ENCODE measurements at regions not wholly inside any gene's neighbourhood (a gene's known extent, or its start where the extent isn't known, plus 50 kb on each side); places are given as distances from the start of the nearest gene placed in this dataset.

DNA sequence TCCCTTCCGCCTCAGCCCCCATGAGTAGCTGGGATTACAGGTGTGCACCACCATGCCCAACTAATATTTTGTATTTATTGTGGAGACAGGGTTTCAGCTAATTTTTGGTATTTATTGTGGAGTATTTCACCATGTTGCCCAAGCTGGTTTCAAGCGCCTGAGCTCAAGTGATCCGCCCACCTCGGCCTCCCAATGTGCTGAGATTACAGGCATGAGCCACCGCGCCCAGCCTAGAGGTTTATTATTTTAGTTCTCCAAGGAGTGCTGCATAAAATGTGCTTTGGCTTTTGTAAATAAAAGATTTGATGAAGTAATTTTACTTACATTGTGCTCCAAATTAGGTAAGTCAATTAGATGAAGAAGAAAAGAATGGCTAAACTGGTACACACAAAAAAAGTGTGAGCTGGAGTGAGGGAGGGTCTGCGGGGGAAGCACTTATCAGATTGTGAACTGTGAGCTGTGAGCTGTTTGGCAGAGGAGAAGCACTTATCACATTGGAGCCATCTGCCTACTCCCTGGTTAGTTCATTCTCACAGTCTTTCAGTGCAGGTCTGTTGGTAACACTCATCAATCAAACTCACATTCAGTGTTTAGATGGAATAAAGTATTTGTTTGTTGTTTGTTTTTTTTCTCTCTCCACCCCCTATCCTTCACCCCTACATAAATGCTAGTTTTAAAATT, 398.0 kb downstream of the EPHA7 start:
- no peak for DNase-seq
- intact Hi-C loops (cut with DNase I, micrococcal nuclease) = no loop called here
- TF ChIP-seq, protein P1, sequence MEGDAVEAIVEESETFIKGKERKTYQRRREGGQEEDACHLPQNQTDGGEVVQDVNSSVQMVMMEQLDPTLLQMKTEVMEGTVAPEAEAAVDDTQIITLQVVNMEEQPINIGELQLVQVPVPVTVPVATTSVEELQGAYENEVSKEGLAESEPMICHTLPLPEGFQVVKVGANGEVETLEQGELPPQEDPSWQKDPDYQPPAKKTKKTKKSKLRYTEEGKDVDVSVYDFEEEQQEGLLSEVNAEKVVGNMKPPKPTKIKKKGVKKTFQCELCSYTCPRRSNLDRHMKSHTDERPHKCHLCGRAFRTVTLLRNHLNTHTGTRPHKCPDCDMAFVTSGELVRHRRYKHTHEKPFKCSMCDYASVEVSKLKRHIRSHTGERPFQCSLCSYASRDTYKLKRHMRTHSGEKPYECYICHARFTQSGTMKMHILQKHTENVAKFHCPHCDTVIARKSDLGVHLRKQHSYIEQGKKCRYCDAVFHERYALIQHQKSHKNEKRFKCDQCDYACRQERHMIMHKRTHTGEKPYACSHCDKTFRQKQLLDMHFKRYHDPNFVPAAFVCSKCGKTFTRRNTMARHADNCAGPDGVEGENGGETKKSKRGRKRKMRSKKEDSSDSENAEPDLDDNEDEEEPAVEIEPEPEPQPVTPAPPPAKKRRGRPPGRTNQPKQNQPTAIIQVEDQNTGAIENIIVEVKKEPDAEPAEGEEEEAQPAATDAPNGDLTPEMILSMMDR (IDR thresholded peaks at IDR 0.05) = no peak

DNA sequence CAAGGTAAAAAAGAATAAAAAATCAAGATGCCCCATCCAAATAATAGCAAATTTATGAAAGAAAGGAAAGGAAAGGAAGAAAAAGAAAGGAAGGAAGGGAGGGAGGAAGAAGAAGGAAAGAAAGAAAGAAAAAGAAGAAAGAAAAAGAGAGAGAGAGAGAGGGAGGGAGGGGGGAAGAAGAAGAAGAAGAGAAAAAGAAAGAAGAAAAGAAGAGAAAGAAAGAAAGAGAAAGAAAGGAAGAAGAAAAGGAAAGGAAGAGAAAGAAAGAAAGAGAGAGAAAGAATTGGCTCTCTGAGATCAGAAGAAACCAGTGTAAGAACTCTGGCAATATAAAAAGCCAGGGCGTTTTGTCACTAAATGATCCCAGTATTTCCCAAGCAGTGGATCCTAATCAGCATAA, 401.7 kb downstream of the EPHA7 start:
- ATAC-seq = no peak
- TF ChIP-seq, protein P1 (IDR thresholded peaks at IDR 0.05) = no peak
- DNase-seq = no peak
- Histone ChIP-seq H3K4me1 (ENCODE audit: low read depth) (no peaks in the 10 kb centered on the region), H3K36me3 (ENCODE audit: low read depth) (no peaks in the 10 kb centered on the region), H3K9me3 (no peaks in the 10 kb centered on the region), H3K4me3 (no peak overlapping the region)
- intact Hi-C loops (cut with DNase I, micrococcal nuclease) = no loop called here

More for the DNA sequence above, 398.0 kb downstream of the EPHA7 start:
- H3K9me3 ChIP-seq = no peaks in the 10 kb centered on the region
- no peak for ATAC-seq
- H3K4me3 ChIP-seq = no peak overlapping the region
- H3K4me1 ChIP-seq (ENCODE audit: low read depth) = no peaks in the 10 kb centered on the region
- H3K36me3 ChIP-seq (ENCODE audit: low read depth) = no peaks in the 10 kb centered on the region

DNA sequence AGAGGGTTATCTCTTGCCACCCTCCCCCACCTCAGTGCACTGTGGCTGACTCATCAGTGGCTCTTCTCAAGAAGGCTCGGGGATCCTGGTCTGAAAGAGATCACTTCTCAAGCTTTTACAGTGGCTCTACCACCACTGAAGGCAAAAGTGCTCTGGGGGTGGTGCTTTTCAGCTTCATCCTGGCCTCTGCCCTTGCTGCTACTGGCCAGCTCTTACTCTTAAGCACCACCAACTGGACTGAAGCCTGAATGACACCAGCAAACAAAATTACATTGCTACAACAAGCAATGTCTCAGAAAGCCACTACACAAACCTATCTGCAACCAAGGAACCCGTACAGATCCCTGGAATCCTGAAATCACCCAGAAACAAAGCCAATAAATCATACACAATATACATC, 402.1 kb downstream of the EPHA7 start:
- TF ChIP-seq, protein P1 (IDR thresholded peaks at IDR 0.05) = no peak
- no peaks in the 10 kb centered on the region for H3K36me3 ChIP-seq (ENCODE audit: low read depth)
- intact Hi-C loops (cut with DNase I, micrococcal nuclease) = no loop called here

DNA sequence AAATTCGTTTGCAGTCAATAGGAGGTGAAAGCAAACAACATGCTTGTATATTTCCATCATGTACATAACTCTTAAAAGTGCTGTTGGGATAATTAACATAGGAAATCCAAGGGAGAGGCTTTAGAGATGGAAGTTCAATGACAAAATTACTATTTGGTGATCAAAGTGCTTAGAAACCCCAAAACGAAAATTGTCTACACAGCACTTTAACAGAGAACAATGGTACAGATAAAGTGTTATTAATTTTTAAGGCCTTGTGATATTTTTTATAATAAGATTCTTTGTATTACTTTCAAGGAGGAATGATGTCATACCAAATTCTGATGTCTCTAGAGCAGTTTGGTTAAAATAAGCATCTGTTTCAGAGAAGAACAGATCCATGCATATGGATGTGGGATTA, 406.3 kb downstream of the EPHA7 start:
- DNase-seq = no peak
- intact Hi-C loops (cut with DNase I, micrococcal nuclease) = no loop called here
- H3K4me1 ChIP-seq (ENCODE audit: low read depth) = no peaks in the 10 kb centered on the region
- no peaks in the 10 kb centered on the region for H3K9me3 ChIP-seq
- no peaks in the 10 kb centered on the region for H3K36me3 ChIP-seq (ENCODE audit: low read depth)
- H3K4me3 ChIP-seq = no peak overlapping the region
- TF ChIP-seq, protein P1 (IDR thresholded peaks at IDR 0.05) = no peak
- ATAC-seq = no peak

More for the DNA sequence above, 402.1 kb downstream of the EPHA7 start:
- Histone ChIP-seq H3K4me1 (ENCODE audit: low read depth) (no peaks in the 10 kb centered on the region), H3K4me3 (no peak overlapping the region), H3K9me3 (no peaks in the 10 kb centered on the region)
- ATAC-seq (no peak), DNase-seq (no peak)

- H3K36me3 ChIP-seq (ENCODE audit: low read depth) = no peaks in the 10 kb centered on the region
- no peak for ATAC-seq
- no peak overlapping the region for H3K4me3 ChIP-seq
- TF ChIP-seq, protein P1 (IDR thresholded peaks at IDR 0.05) = no peak
- no peak for DNase-seq
- no peaks in the 10 kb centered on the region for H3K9me3 ChIP-seq
- intact Hi-C loops (cut with DNase I, micrococcal nuclease) = no loop called here
- no peaks in the 10 kb centered on the region for H3K4me1 ChIP-seq (ENCODE audit: low read depth)
These were observed 411.0 kb downstream of the EPHA7 start for GRCh38 chr6:93008375-93008774.

DNA sequence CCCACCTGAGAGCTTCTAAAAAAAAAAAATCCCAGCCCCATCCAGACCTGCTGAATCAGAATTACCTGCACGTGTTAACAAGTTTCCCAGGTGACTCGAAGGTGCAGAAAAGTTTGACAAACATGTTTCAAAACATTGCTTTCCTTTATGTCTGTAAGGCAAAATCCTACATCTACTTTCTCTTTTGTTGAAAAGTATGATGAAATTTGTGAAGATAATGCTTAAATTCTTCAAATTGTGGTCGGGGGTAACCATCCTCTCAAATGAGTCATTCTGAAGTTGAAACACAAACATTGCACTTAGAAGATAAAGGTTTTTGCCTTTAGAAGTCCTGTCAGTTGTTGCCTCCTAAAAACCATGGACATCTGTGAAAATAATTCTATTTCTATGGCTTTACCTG, 429.7 kb downstream of the EPHA7 start:
- intact Hi-C loops (cut with DNase I, micrococcal nuclease) = no loop called here
- no peaks in the 10 kb centered on the region for H3K36me3 ChIP-seq (ENCODE audit: low read depth)

More for the DNA sequence above, 429.7 kb downstream of the EPHA7 start:
- Histone ChIP-seq H3K4me1 (ENCODE audit: low read depth) (no peaks in the 10 kb centered on the region), H3K9me3 (no peaks in the 10 kb centered on the region), H3K4me3 (no peak overlapping the region)
- DNase-seq = no peak
- ATAC-seq = no peak
- TF ChIP-seq, protein P1 (IDR thresholded peaks at IDR 0.05) = no peak
